ENCODE measurements at regions not wholly inside any gene's neighbourhood (a gene's known extent, or its start where the extent isn't known, plus 50 kb on each side); places are given as distances from the start of the nearest gene placed in this dataset.

GRCh38 chr9:14403081-14403480, 89.1 kb upstream of the NFIB start:
- intact Hi-C loops (cut with DNase I; ENCODE audit: low total_unique reads) = no loop called here
- no peak for DNase-seq (ENCODE audit: low spot score in 2 of 2)
- TF ChIP-seq POLR2A (IDR thresholded peaks at IDR 0.05) (no peak), CTCF (IDR thresholded peaks at IDR 0.05) (no peak)
- no peak overlapping the region for H3K4me3 ChIP-seq (ENCODE audit: low read depth, poor library complexity, severe bottlenecking)
- WGBS, 2 donors = 52 to 76% methylated on average over 4 of the region's 4 CpGs

DNA sequence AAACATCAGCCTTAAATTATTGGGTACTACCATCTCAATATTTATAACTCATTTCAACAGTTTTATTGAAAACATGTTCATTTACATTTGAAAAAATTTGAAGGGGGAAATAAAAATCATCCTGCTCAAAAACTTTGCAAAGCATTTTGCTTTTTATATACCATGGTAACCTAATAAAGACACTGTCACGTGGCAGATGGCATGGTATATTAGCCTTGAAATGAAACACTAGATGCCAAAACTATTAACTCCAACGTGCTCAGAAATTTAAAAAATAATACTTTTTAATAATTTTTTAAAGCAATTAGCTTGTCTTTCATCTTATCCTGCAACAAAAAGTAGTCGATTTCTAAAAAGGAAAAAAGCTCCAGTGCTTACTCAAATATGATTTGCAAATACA, 88.6 kb upstream of the NFIB start:
- no peak overlapping the region for H3K4me3 ChIP-seq (ENCODE audit: low read depth, poor library complexity, severe bottlenecking)
- 72 to 75% methylated on average over 3 of the region's 3 CpGs for WGBS, 2 donors
- no peak for DNase-seq (ENCODE audit: low spot score in 2 of 2)
- TF ChIP-seq CTCF (IDR thresholded peaks at IDR 0.05) = no peak
- TF ChIP-seq POLR2A (IDR thresholded peaks at IDR 0.05) = no peak
- intact Hi-C loops (cut with DNase I; ENCODE audit: low total_unique reads) = no loop called here

DNA sequence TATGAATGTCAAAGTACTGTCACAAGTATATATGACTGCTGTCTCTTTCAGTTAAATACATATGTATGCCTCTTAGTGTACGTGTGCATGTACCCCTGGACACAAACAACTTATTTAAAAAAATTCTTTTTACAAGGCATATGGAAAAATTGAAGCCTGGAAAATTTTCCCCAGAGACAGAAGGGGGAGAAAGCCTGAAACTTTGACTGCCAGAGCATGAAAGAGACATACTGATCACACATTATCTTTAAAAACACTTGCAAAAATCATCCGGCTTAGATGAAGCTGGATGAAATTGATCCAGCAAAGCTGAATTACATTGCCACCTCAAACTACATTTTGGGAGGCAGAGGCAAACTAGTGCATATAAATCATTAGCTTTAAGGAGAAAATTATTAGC, 88.0 kb upstream of the NFIB start:
- no peak for DNase-seq (ENCODE audit: low spot score in 2 of 2)

DNA sequence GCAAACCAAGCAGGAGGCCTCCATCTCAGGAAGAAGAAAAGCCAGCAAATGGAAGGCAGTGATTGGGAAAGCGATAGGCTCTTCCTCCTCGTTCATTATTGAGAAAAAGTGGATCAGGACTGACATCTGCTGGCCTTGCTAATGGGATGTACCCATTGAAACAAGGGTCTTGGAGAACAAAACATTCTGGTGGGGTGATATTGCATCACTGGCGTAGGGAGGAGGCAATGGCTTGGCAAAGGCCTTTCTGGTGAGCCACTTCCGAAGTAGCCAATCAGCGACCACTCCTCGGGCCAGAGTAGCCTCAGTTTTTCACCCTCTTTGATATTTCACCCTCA, 86.7 kb upstream of the NFIB start:
- 50% methylated on average over 6 of the region's 6 CpGs for WGBS, 2 donors
- no peak overlapping the region for H3K4me3 ChIP-seq (ENCODE audit: low read depth, poor library complexity, severe bottlenecking)
- DNase-seq (ENCODE audit: low spot score in 2 of 2) = peak in 1 of 2 donors; percentile 39
- TF ChIP-seq CTCF (IDR thresholded peaks at IDR 0.05) = peak in 1 of 3 donors; percentile 33
- no peak for TF ChIP-seq POLR2A (IDR thresholded peaks at IDR 0.05)
- intact Hi-C loops (cut with DNase I; ENCODE audit: low total_unique reads) = no loop called here

More for the DNA sequence above, 88.0 kb upstream of the NFIB start:
- 81 to 93% methylated on average over 2 of the region's 2 CpGs for WGBS, 2 donors
- TF ChIP-seq POLR2A (IDR thresholded peaks at IDR 0.05) (no peak), CTCF (IDR thresholded peaks at IDR 0.05) (no peak)
- intact Hi-C loops (cut with DNase I; ENCODE audit: low total_unique reads) = no loop called here
- no peak overlapping the region for H3K4me3 ChIP-seq (ENCODE audit: low read depth, poor library complexity, severe bottlenecking)

- no peak for DNase-seq (ENCODE audit: low spot score in 2 of 2)
- no peak overlapping the region for H3K4me3 ChIP-seq (ENCODE audit: low read depth, poor library complexity, severe bottlenecking)
- WGBS, 2 donors = 43 to 56% methylated on average over 5 of the region's 5 CpGs
- TF ChIP-seq POLR2A (IDR thresholded peaks at IDR 0.05) (no peak), CTCF (IDR thresholded peaks at IDR 0.05) (no peak)
- intact Hi-C loops (cut with DNase I; ENCODE audit: low total_unique reads) = no loop called here
These were observed 86.1 kb upstream of the NFIB start for GRCh38 chr9:14399756-14400657.

DNA sequence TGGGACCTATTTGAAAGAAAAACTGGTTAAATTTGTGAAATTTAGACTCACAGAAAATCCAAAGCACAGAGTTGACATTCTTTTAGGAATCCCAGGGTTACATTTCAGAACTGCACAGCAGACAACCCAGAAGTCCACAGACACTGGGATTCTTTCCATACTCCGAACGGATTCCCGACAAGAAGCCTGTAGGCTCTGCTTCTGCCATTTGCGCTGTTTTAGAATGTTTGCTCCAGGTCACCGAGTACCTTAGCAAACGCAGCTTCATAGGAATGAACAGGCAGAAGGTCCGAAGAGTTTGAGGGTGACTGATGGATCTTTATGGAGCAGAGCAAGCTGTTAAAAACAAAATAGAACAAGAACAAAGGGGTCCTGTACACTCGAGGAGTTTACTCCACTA, 84.5 kb upstream of the NFIB start:
- intact Hi-C loops (cut with DNase I; ENCODE audit: low total_unique reads) = no loop called here
- no peak overlapping the region for H3K4me3 ChIP-seq (ENCODE audit: low read depth, poor library complexity, severe bottlenecking)
- DNase-seq (ENCODE audit: low spot score in 2 of 2) = no peak
- TF ChIP-seq POLR2A (IDR thresholded peaks at IDR 0.05) = no peak
- TF ChIP-seq CTCF (IDR thresholded peaks at IDR 0.05) = no peak
- 91 to 97% methylated on average over 8 of the region's 8 CpGs for WGBS, 2 donors

Data from lower leg skin (tissue), 4 donors.